Spinal cord (tissue), 9 donors: ENCODE measurements at regions not wholly inside any gene's neighbourhood (a gene's known extent, or its start where the extent isn't known, plus 50 kb on each side); places are given as distances from the start of the nearest gene placed in this dataset.
"Not testable (repeated sequence)": the region's sequence is repeated elsewhere in the genome, so short reads cannot be mapped to it uniquely, and the experiment has no call there.

Experiments
- DNase-seq, 6 donors: peaks; one replicate each; pipeline versions ENCODE4 v3.0.0 to v3.0.0-alpha.2; 2013 to 2015; ENCODE audit warnings: low spot score in 6 of 6, low read depth in 4 of 6
- H3K27ac ChIP-seq: one replicate; pipeline ENCODE4 v1.5.1; 2013; ENCODE audit warnings: low read depth, low read length, control low read depth
- H3K27me3 ChIP-seq: one replicate; pipeline ENCODE4 v1.6.1; 2013; ENCODE audit warnings: low read length; ENCODE audit not compliant: control insufficient read depth, insufficient read depth
- H3K36me3 ChIP-seq: one replicate; pipeline ENCODE4 v1.6.1; 2013; ENCODE audit warnings: low read length; ENCODE audit not compliant: control insufficient read depth, insufficient read depth
- H3K4me1 ChIP-seq: one replicate; pipeline ENCODE4 v1.6.1; 2013; ENCODE audit warnings: low read length; ENCODE audit not compliant: control insufficient read depth, insufficient read depth
- H3K4me3 ChIP-seq: one replicate; pipeline ENCODE4 v1.5.1; 2013; ENCODE audit warnings: low read depth, low read length, control low read depth
- H3K9me3 ChIP-seq: one replicate; pipeline ENCODE4 v1.6.1; 2013; ENCODE audit warnings: low read length; ENCODE audit not compliant: control insufficient read depth, insufficient read depth
- WGBS: methylation state at CpG from one replicate; pipeline ENCODE4 v1.1.5; 2013; ENCODE audit warnings: missing lambda C conversion rate; ENCODE audit not compliant: insufficient coverage; 5-methylcytosine and 5-hydroxymethylcytosine counted together
- donor health status: healthy.

GRCh38 chr20:29516847-29517246 is 1740.6 kb upstream of the DEFB115 start:
- H3K9me3 ChIP-seq, H3K4me1 ChIP-seq: not testable (repeated sequence)
- no CpG with 5 or more reads among the region's 5 CpGs for WGBS

GRCh38 chr20:29519610-29520241 is 1737.7 kb upstream of the DEFB115 start:
- not testable (repeated sequence) for DNase-seq, H3K9me3 ChIP-seq, H3K27me3 ChIP-seq, H3K4me1 ChIP-seq, H3K4me3 ChIP-seq, H3K27ac ChIP-seq, H3K36me3 ChIP-seq
- WGBS = 0% methylated on average over 1 of the region's 5 CpGs

More at GRCh38 chr20:29516847-29517246, 1740.6 kb upstream of the DEFB115 start:
- not testable (repeated sequence) for DNase-seq, H3K27ac ChIP-seq, H3K27me3 ChIP-seq, H3K36me3 ChIP-seq, H3K4me3 ChIP-seq

GRCh38 chr20:29533566-29534177 is 1723.8 kb upstream of the DEFB115 start:
- H3K36me3 ChIP-seq, H3K27me3 ChIP-seq, H3K4me3 ChIP-seq, H3K9me3 ChIP-seq, DNase-seq, H3K4me1 ChIP-seq, H3K27ac ChIP-seq: not testable (repeated sequence)
- WGBS = 49% methylated on average over 3 of the region's 4 CpGs

GRCh38 chr20:29566901-29567635 is 1690.4 kb upstream of the DEFB115 start:
- DNase-seq, H3K4me1 ChIP-seq, H3K4me3 ChIP-seq, H3K27ac ChIP-seq, H3K36me3 ChIP-seq, H3K9me3 ChIP-seq, H3K27me3 ChIP-seq: not testable (repeated sequence)
- 60% methylated on average over 25 of the region's 44 CpGs for WGBS

GRCh38 chr20:29567671-29568070 is 1689.8 kb upstream of the DEFB115 start:
- not testable (repeated sequence) for H3K4me1 ChIP-seq, DNase-seq, H3K27ac ChIP-seq, H3K4me3 ChIP-seq, H3K36me3 ChIP-seq, H3K9me3 ChIP-seq, H3K27me3 ChIP-seq
- WGBS = 45% methylated on average over 17 of the region's 23 CpGs

- not testable (repeated sequence) for H3K4me3 ChIP-seq, DNase-seq, H3K9me3 ChIP-seq, H3K27ac ChIP-seq, H3K36me3 ChIP-seq, H3K27me3 ChIP-seq, H3K4me1 ChIP-seq
- WGBS = no CpG with 5 or more reads among the region's 5 CpGs
Measured at GRCh38 chr20:29570126-29570525, 1687.3 kb upstream of the DEFB115 start.

GRCh38 chr20:29589530-29589929 is 1667.9 kb upstream of the DEFB115 start:
- not testable (repeated sequence) for H3K4me3 ChIP-seq, H3K27ac ChIP-seq, H3K27me3 ChIP-seq, H3K36me3 ChIP-seq, H3K4me1 ChIP-seq, DNase-seq, H3K9me3 ChIP-seq
- no CpG with 5 or more reads among the region's 2 CpGs for WGBS

GRCh38 chr20:29604163-29604562 is 1653.3 kb upstream of the DEFB115 start:
- H3K27ac ChIP-seq, H3K27me3 ChIP-seq, H3K4me1 ChIP-seq, H3K36me3 ChIP-seq, DNase-seq, H3K9me3 ChIP-seq, H3K4me3 ChIP-seq: not testable (repeated sequence)
- no CpG with 5 or more reads among the region's 1 CpG for WGBS

GRCh38 chr20:29606171-29606570 is 1651.3 kb upstream of the DEFB115 start:
- not testable (repeated sequence) for H3K4me3 ChIP-seq, DNase-seq, H3K36me3 ChIP-seq, H3K27me3 ChIP-seq, H3K27ac ChIP-seq, H3K9me3 ChIP-seq, H3K4me1 ChIP-seq
- no CpG with 5 or more reads among the region's 3 CpGs for WGBS

GRCh38 chr20:29629395-29629794 is 1628.1 kb upstream of the DEFB115 start:
- not testable (repeated sequence) for H3K36me3 ChIP-seq, H3K4me1 ChIP-seq, DNase-seq, H3K27me3 ChIP-seq, H3K9me3 ChIP-seq, H3K4me3 ChIP-seq, H3K27ac ChIP-seq
- no CpG with 5 or more reads among the region's 1 CpG for WGBS
